ENCODE measurements at regions not wholly inside any gene's neighbourhood (a gene's known extent, or its start where the extent isn't known, plus 50 kb on each side); places are given as distances from the start of the nearest gene placed in this dataset.

GRCh38 chr14:34931206-34931605, 51.6 kb upstream of the SRP54 start:
- H3K4me3 ChIP-seq (ENCODE audit: control insufficient read depth in 1 of 7, extremely low read depth in 1 of 7, insufficient read depth in 4 of 7, low read depth in 2 of 7, low read length in 6 of 7): no peak overlapping the region
- peak in 1 of 3 donors; percentile 13 for DNase-seq
- H3K27me3 ChIP-seq (replicated peaks in 2 of 5; ENCODE audit: control insufficient read depth in 4 of 5, insufficient read depth in 5 of 5, low read length in 4 of 5): no peaks in the 10 kb centered on the region
- WGBS (ENCODE audit: insufficient coverage): no CpG with 5 or more reads among the region's 1 CpG
- no peak overlapping the region for H3K27ac ChIP-seq (ENCODE audit: insufficient read depth in 1 of 2, low read depth in 1 of 2, low read length in 2 of 2, poor library complexity in 1 of 2, severe bottlenecking in 2 of 2)
- peaks cover 0 to 10% (median 5%) of the 10 kb centered on the region in 4 experiments for H3K4me1 ChIP-seq (ENCODE audit: control extremely low read depth in 1 of 4, control insufficient read depth in 4 of 4, insufficient read depth in 4 of 4, low read length in 3 of 4)
- no peaks in the 10 kb centered on the region for H3K9me3 ChIP-seq (ENCODE audit: control extremely low read depth in 1 of 5, control insufficient read depth in 4 of 5, insufficient read depth in 2 of 5, low read depth in 1 of 5, low read length in 4 of 5)
- POLR2A ChIA-PET: no interaction called here
- no peaks in the 10 kb centered on the region for H3K36me3 ChIP-seq (ENCODE audit: control insufficient read depth in 4 of 4, insufficient read depth in 4 of 4, low read length in 3 of 4)
- CTCF ChIA-PET: no interaction called here

GRCh38 chr14:34930591-34931091, 52.2 kb upstream of the SRP54 start:
- WGBS (ENCODE audit: insufficient coverage): 63% methylated on average over 2 of the region's 4 CpGs
- no peak for DNase-seq
- Histone ChIP-seq H3K9me3 (ENCODE audit: control extremely low read depth in 1 of 5, control insufficient read depth in 4 of 5, insufficient read depth in 2 of 5, low read depth in 1 of 5, low read length in 4 of 5) (no peaks in the 10 kb centered on the region), H3K27ac (ENCODE audit: insufficient read depth in 1 of 2, low read depth in 1 of 2, low read length in 2 of 2, poor library complexity in 1 of 2, severe bottlenecking in 2 of 2) (no peak overlapping the region), H3K4me1 (ENCODE audit: control extremely low read depth in 1 of 4, control insufficient read depth in 4 of 4, insufficient read depth in 4 of 4, low read length in 3 of 4) (peaks cover 0 to 10% (median 5%) of the 10 kb centered on the region in 4 experiments), H3K36me3 (ENCODE audit: control insufficient read depth in 4 of 4, insufficient read depth in 4 of 4, low read length in 3 of 4) (no peaks in the 10 kb centered on the region), H3K4me3 (ENCODE audit: control insufficient read depth in 1 of 7, extremely low read depth in 1 of 7, insufficient read depth in 4 of 7, low read depth in 2 of 7, low read length in 6 of 7) (no peak overlapping the region), H3K27me3 (replicated peaks in 2 of 5; ENCODE audit: control insufficient read depth in 4 of 5, insufficient read depth in 5 of 5, low read length in 4 of 5) (no peaks in the 10 kb centered on the region)
- CTCF ChIA-PET: no interaction called here
- POLR2A ChIA-PET: no interaction called here

- peaks cover 0 to 10% (median 5%) of the 10 kb centered on the region in 4 experiments for H3K4me1 ChIP-seq (ENCODE audit: control extremely low read depth in 1 of 4, control insufficient read depth in 4 of 4, insufficient read depth in 4 of 4, low read length in 3 of 4)
- no peaks in the 10 kb centered on the region for H3K9me3 ChIP-seq (ENCODE audit: control extremely low read depth in 1 of 5, control insufficient read depth in 4 of 5, insufficient read depth in 2 of 5, low read depth in 1 of 5, low read length in 4 of 5)
- ChIA-PET CTCF (no interaction called here), POLR2A (no interaction called here)
- no peak overlapping the region for H3K27ac ChIP-seq (ENCODE audit: insufficient read depth in 1 of 2, low read depth in 1 of 2, low read length in 2 of 2, poor library complexity in 1 of 2, severe bottlenecking in 2 of 2)
- H3K4me3 ChIP-seq (ENCODE audit: control insufficient read depth in 1 of 7, extremely low read depth in 1 of 7, insufficient read depth in 4 of 7, low read depth in 2 of 7, low read length in 6 of 7): no peak overlapping the region
- no peaks in the 10 kb centered on the region for H3K36me3 ChIP-seq (ENCODE audit: control insufficient read depth in 4 of 4, insufficient read depth in 4 of 4, low read length in 3 of 4)
- no peak for DNase-seq
- WGBS (ENCODE audit: insufficient coverage): no CpG with 5 or more reads among the region's 1 CpG
- no peaks in the 10 kb centered on the region for H3K27me3 ChIP-seq (replicated peaks in 2 of 5; ENCODE audit: control insufficient read depth in 4 of 5, insufficient read depth in 5 of 5, low read length in 4 of 5)
These were observed 51.4 kb upstream of the BAZ1A start for GRCh38 chr14:34926552-34926951.
